Gastrocnemius medialis (tissue), 4 donors: ENCODE measurements at regions not wholly inside any gene's neighbourhood (a gene's known extent, or its start where the extent isn't known, plus 50 kb on each side); places are given as distances from the start of the nearest gene placed in this dataset.

ENCODE experiments used
- CTCF ChIP-seq, 5 experiments: fragments of 450-650 bp in 3 of 5; fragments of 200-600 bp in 2 of 5; sonication (generic) in 2 of 5; IDR thresholded peaks in 4 of 5; conservative IDR thresholded peaks in 1 of 5; 1 replicate in 4 of 5; 2 replicates in 1 of 5; pipeline ENCODE4 v1.5.1; 2016 to 2019; ENCODE audit warnings: antibody characterized with exemption in 5 of 5, mild to moderate bottlenecking in 3 of 5, moderate library complexity in 3 of 5
- POLR2A ChIP-seq, 2 donors: fragments of 450-650 bp; IDR thresholded peaks; one replicate each; pipeline ENCODE4 v1.6.1; 2017; ENCODE audit warnings: antibody characterized with exemption in 2 of 2, mild to moderate bottlenecking in 2 of 2, moderate library complexity in 2 of 2

GRCh38 chr6:133648581-133648980, 240.3 kb upstream of the TCF21 start:
- TF ChIP-seq CTCF (IDR thresholded peaks at IDR 0.05 in 4 of 5, conservative IDR thresholded peaks at IDR 0.05 in 1 of 5) (no peak), POLR2A (IDR thresholded peaks at IDR 0.05) (no peak)
